HL-60 (cell line): ENCODE measurements at regions not wholly inside any gene's neighbourhood (a gene's known extent, or its start where the extent isn't known, plus 50 kb on each side); places are given as distances from the start of the nearest gene placed in this dataset.

Experiments
- POLR2AphosphoS5 ChIP-seq: IDR thresholded peaks from 2 replicates; pipeline ENCODE4 v1.6.1; 2012; ENCODE audit warnings: low read depth
- TF ChIP-seq, protein P1 (sequence below): IDR thresholded peaks from one replicate; pipeline ENCODE4 v1.5.1; 2011; ENCODE audit warnings: low read length, control low read depth, inconsistent platforms; ENCODE audit not compliant: insufficient read depth
- TF ChIP-seq, protein P2 (sequence below): IDR thresholded peaks from 2 replicates; pipeline ENCODE4 v1.6.1; 2012; ENCODE audit warnings: low read depth; ENCODE audit not compliant: insufficient replicate concordance

DNA sequence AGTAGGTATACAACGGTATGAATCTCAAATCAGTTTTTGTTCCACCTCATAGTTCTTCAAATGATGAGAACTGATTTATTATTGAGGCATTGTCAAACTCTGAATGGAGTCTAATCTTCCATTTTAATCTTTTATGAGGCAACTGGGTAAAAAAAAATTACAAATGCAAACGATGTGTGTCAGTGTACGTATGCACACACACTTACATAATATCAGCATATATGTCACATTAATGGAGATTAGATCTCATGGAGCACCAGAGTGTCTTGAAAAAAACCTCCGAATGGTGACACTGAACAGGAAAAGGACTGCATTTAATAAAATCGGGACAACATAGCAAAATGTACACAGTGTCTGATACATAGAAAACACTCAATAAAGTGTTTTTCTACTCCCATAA is 842.7 kb downstream of the EFNB2 start:
- TF ChIP-seq, protein P1, sequence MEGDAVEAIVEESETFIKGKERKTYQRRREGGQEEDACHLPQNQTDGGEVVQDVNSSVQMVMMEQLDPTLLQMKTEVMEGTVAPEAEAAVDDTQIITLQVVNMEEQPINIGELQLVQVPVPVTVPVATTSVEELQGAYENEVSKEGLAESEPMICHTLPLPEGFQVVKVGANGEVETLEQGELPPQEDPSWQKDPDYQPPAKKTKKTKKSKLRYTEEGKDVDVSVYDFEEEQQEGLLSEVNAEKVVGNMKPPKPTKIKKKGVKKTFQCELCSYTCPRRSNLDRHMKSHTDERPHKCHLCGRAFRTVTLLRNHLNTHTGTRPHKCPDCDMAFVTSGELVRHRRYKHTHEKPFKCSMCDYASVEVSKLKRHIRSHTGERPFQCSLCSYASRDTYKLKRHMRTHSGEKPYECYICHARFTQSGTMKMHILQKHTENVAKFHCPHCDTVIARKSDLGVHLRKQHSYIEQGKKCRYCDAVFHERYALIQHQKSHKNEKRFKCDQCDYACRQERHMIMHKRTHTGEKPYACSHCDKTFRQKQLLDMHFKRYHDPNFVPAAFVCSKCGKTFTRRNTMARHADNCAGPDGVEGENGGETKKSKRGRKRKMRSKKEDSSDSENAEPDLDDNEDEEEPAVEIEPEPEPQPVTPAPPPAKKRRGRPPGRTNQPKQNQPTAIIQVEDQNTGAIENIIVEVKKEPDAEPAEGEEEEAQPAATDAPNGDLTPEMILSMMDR, result no peak
- no peak for TF ChIP-seq POLR2AphosphoS5
- TF ChIP-seq, protein P2, sequence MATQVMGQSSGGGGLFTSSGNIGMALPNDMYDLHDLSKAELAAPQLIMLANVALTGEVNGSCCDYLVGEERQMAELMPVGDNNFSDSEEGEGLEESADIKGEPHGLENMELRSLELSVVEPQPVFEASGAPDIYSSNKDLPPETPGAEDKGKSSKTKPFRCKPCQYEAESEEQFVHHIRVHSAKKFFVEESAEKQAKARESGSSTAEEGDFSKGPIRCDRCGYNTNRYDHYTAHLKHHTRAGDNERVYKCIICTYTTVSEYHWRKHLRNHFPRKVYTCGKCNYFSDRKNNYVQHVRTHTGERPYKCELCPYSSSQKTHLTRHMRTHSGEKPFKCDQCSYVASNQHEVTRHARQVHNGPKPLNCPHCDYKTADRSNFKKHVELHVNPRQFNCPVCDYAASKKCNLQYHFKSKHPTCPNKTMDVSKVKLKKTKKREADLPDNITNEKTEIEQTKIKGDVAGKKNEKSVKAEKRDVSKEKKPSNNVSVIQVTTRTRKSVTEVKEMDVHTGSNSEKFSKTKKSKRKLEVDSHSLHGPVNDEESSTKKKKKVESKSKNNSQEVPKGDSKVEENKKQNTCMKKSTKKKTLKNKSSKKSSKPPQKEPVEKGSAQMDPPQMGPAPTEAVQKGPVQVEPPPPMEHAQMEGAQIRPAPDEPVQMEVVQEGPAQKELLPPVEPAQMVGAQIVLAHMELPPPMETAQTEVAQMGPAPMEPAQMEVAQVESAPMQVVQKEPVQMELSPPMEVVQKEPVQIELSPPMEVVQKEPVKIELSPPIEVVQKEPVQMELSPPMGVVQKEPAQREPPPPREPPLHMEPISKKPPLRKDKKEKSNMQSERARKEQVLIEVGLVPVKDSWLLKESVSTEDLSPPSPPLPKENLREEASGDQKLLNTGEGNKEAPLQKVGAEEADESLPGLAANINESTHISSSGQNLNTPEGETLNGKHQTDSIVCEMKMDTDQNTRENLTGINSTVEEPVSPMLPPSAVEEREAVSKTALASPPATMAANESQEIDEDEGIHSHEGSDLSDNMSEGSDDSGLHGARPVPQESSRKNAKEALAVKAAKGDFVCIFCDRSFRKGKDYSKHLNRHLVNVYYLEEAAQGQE, result no peak
